ENCODE measurements at regions not wholly inside any gene's neighbourhood (a gene's known extent, or its start where the extent isn't known, plus 50 kb on each side); places are given as distances from the start of the nearest gene placed in this dataset.

DNA sequence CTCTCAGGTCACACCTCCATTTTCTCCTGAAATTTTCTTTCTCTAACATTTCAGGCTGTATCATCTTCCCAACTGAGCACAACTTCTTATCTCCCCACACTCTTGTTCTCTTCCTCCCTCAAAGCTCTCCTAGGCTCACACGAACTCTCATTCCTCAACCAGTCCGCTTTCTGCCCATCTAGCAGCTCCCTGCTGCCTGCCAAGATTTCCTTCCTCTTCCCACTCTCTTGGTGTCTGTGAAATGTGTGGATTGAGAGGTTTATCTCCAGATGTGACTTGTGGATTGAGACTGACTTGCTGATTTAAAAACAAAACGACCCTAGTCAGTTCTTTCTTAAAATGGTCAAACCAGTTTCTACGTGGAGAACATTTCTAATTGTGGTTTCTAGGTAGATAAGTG lies 106.3 kb downstream of the MTNR1B start:
- H3K9me3 ChIP-seq: no peaks in the 10 kb centered on the region
- TF ChIP-seq, protein P1, sequence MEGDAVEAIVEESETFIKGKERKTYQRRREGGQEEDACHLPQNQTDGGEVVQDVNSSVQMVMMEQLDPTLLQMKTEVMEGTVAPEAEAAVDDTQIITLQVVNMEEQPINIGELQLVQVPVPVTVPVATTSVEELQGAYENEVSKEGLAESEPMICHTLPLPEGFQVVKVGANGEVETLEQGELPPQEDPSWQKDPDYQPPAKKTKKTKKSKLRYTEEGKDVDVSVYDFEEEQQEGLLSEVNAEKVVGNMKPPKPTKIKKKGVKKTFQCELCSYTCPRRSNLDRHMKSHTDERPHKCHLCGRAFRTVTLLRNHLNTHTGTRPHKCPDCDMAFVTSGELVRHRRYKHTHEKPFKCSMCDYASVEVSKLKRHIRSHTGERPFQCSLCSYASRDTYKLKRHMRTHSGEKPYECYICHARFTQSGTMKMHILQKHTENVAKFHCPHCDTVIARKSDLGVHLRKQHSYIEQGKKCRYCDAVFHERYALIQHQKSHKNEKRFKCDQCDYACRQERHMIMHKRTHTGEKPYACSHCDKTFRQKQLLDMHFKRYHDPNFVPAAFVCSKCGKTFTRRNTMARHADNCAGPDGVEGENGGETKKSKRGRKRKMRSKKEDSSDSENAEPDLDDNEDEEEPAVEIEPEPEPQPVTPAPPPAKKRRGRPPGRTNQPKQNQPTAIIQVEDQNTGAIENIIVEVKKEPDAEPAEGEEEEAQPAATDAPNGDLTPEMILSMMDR (IDR thresholded peaks at IDR 0.05): no peak
- TF ChIP-seq POLR2A (IDR thresholded peaks at IDR 0.05): no peak
- H3K4me1 ChIP-seq: no peaks in the 10 kb centered on the region
- no peaks in the 10 kb centered on the region for H3K36me3 ChIP-seq
- H3K27ac ChIP-seq: no peak overlapping the region
- intact Hi-C loops (cut with DNase I; ENCODE audit: low total_unique reads): no loop called here
- no peak for DNase-seq
- H3K27me3 ChIP-seq: no peaks in the 10 kb centered on the region
- H3K4me3 ChIP-seq: no peak overlapping the region

DNA sequence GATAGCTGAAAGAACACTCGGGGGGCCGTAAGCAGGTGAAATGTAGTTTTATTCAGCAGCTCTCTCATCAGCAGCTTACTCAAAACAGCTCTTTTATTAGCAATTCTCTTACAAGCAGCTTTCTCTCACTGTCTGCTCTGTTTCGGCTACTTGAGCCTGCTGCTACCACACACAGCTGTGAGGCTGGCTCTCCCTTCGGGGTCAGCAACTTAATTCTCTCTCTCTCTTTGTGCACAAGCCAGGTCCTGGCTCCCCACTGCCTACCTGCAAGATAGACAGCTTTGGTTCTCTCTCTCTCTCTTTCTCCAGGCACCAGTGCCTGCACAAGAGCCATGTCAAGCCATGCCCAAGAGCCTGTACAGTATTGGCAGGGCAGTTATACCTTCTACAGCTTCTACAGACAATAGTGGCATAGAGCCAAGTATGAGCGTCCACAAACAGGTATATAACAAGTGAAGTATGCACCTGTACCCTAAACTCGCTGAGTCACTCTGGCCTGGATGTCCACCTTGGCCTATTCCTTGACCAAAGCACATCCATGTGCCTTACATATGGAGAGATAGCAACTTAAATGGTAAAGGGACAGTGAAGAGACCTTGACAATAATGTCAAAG lies 110.8 kb downstream of the MTNR1B start:
- no peak overlapping the region for H3K27ac ChIP-seq
- no peaks in the 10 kb centered on the region for H3K36me3 ChIP-seq
- TF ChIP-seq POLR2A (IDR thresholded peaks at IDR 0.05): no peak
- TF ChIP-seq, protein P1 (IDR thresholded peaks at IDR 0.05): no peak
- no peak for DNase-seq
- H3K27me3 ChIP-seq: no peaks in the 10 kb centered on the region
- H3K4me3 ChIP-seq: no peak overlapping the region
- intact Hi-C loops (cut with DNase I; ENCODE audit: low total_unique reads): no loop called here
- H3K9me3 ChIP-seq: no peaks in the 10 kb centered on the region
- no peaks in the 10 kb centered on the region for H3K4me1 ChIP-seq

DNA sequence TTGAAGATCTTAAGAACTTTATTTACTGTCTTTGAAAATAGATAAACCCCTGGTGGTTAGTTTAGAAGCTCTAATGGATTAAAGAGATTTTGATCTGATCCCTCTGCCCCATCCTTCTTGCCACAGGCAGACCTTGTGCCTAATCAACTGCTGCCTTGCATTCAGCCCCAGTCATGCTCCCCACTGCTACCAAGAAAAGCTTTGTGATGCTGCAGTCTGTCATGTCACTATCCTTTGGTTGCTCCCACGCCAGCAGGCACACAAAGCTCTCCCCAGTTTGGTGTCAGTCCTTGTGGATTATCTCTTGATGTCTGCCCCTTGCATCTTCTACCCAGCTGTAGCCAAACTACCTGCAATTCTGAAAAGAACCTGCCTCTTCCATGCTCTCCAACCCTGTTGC lies 112.2 kb downstream of the MTNR1B start:
- no peak for DNase-seq
- intact Hi-C loops (cut with DNase I; ENCODE audit: low total_unique reads): no loop called here

DNA sequence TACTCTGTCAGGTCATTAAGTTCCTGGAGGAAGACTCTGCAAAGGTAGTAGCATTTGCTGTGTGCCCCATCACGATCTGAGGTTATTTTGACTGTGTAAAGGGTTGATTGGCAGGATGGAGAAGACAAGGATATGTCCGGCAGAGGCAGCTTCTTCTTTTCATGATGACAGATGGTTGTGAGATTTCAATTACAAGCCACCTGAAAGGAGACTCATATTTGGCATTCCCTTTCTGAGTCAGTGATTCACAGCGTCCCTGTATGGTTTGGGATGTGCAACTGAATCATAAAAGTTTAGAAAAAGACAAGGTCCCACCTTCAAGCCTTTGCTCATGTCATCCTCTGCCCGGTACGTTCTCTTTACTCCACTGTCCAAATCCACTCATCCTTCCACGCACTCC lies 113.4 kb downstream of the MTNR1B start:
- DNase-seq: no peak
- Histone ChIP-seq H3K27ac (no peak overlapping the region), H3K4me3 (no peak overlapping the region), H3K36me3 (no peaks in the 10 kb centered on the region), H3K9me3 (no peaks in the 10 kb centered on the region), H3K27me3 (no peaks in the 10 kb centered on the region), H3K4me1 (no peaks in the 10 kb centered on the region)
- no peak for TF ChIP-seq POLR2A (IDR thresholded peaks at IDR 0.05)
- intact Hi-C loops (cut with DNase I; ENCODE audit: low total_unique reads): no loop called here

More for the DNA sequence above, 112.2 kb downstream of the MTNR1B start:
- no peak overlapping the region for H3K27ac ChIP-seq
- H3K36me3 ChIP-seq: no peaks in the 10 kb centered on the region
- H3K4me1 ChIP-seq: no peaks in the 10 kb centered on the region
- H3K9me3 ChIP-seq: no peaks in the 10 kb centered on the region
- H3K27me3 ChIP-seq: no peaks in the 10 kb centered on the region
- no peak overlapping the region for H3K4me3 ChIP-seq
- TF ChIP-seq, protein P1 (IDR thresholded peaks at IDR 0.05): no peak
- TF ChIP-seq POLR2A (IDR thresholded peaks at IDR 0.05): no peak

DNA sequence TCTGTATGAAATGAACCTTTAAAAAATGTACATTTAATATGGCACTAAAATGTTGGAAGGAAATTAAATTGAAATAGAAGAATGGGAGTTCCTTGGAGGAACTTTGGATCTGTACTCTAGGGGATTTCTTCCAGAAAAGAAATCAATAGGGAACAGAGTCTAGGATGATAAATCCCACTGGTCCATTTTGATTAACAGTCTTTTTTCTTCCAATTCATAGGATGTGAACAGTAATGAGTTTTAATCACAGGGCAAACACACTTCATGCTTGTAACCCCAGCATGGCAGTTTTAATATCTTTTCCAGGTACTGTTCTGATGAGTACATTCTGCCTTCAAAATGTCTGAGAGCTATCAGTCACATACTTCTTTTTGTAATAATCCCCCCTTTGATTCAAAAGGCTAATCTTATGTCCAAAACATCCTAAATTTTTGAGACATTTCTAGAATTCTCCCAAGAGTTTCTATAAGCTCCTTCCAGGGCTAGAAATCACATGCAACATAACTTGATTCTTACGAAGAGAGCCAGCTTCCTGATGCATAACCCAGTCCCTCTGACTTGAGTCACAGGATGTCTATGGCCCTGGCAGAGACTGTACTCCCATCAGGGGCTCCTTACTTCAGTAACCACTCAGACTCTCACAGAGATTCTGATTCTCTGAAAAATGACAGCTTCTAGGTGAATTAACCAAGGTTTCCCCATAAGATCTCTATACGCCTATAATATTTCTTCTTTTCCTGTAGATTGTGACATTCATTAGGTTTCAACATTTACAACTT lies 112.9 kb downstream of the SLC36A4 start:
- Histone ChIP-seq H3K36me3 (no peaks in the 10 kb centered on the region), H3K27ac (no peak overlapping the region), H3K4me1 (no peaks in the 10 kb centered on the region), H3K9me3 (no peaks in the 10 kb centered on the region), H3K4me3 (no peak overlapping the region), H3K27me3 (no peaks in the 10 kb centered on the region)
- no peak for DNase-seq
- TF ChIP-seq, protein P1 (IDR thresholded peaks at IDR 0.05): no peak
- TF ChIP-seq POLR2A (IDR thresholded peaks at IDR 0.05): no peak
- intact Hi-C loops (cut with DNase I; ENCODE audit: low total_unique reads): no loop called here
